ENCODE measurements at regions not wholly inside any gene's neighbourhood (a gene's known extent, or its start where the extent isn't known, plus 50 kb on each side); places are given as distances from the start of the nearest gene placed in this dataset.
"Not testable (repeated sequence)": the region's sequence is repeated elsewhere in the genome, so short reads cannot be mapped to it uniquely, and the experiment has no call there.

- no peak for DNase-seq (ENCODE audit: low read depth in 4 of 4, low spot score in 2 of 4)
Measured at GRCh38 chr2:31813016-31813415, 197.8 kb downstream of the MEMO1 start.

- no peak for DNase-seq (ENCODE audit: low read depth in 4 of 4, low spot score in 2 of 4)
Measured at GRCh38 chr2:31812051-31812798, 198.6 kb downstream of the MEMO1 start.

- no peak for DNase-seq (ENCODE audit: low read depth in 4 of 4, low spot score in 2 of 4)
Measured at GRCh38 chr2:31811482-31811881, 199.3 kb downstream of the MEMO1 start.

- no peak for DNase-seq (ENCODE audit: low read depth in 4 of 4, low spot score in 2 of 4)
Measured at GRCh38 chr2:31810200-31810917, 200.4 kb downstream of the MEMO1 start.

GRCh38 chr2:31805688-31806087 is 205.1 kb downstream of the MEMO1 start:
- DNase-seq (ENCODE audit: low read depth in 4 of 4, low spot score in 2 of 4) = no peak

GRCh38 chr2:31803481-31804153 is 207.2 kb downstream of the MEMO1 start:
- not testable (repeated sequence) for DNase-seq (ENCODE audit: low read depth in 4 of 4, low spot score in 2 of 4)

- DNase-seq (ENCODE audit: low read depth in 4 of 4, low spot score in 2 of 4) = no peak
Measured at GRCh38 chr2:31802711-31803110, 208.1 kb downstream of the MEMO1 start.

- not testable (repeated sequence) for DNase-seq (ENCODE audit: low read depth in 4 of 4, low spot score in 2 of 4)
Measured at GRCh38 chr2:31799282-31799681, 211.5 kb downstream of the MEMO1 start.

GRCh38 chr2:31788273-31788672 is 207.5 kb upstream of the SRD5A2 start:
- no peak for DNase-seq (ENCODE audit: low read depth in 4 of 4, low spot score in 2 of 4)

- DNase-seq (ENCODE audit: low read depth in 4 of 4, low spot score in 2 of 4) = peak in 1 of 4 donors; percentile 21
Measured at GRCh38 chr2:31785876-31786275, 205.1 kb upstream of the SRD5A2 start.

GRCh38 chr2:31784868-31785267 is 204.1 kb upstream of the SRD5A2 start:
- DNase-seq (ENCODE audit: low read depth in 4 of 4, low spot score in 2 of 4) = no peak

GRCh38 chr2:31783446-31784091 is 202.8 kb upstream of the SRD5A2 start:
- not testable (repeated sequence) for DNase-seq (ENCODE audit: low read depth in 4 of 4, low spot score in 2 of 4)

GRCh38 chr2:31778153-31778552 is 197.4 kb upstream of the SRD5A2 start:
- DNase-seq (ENCODE audit: low read depth in 4 of 4, low spot score in 2 of 4) = no peak

GRCh38 chr2:31770741-31771140 is 190.0 kb upstream of the SRD5A2 start:
- DNase-seq (ENCODE audit: low read depth in 4 of 4, low spot score in 2 of 4) = no peak

GRCh38 chr2:31765078-31765945 is 184.6 kb upstream of the SRD5A2 start:
- no peak for DNase-seq (ENCODE audit: low read depth in 4 of 4, low spot score in 2 of 4)

GRCh38 chr2:31764169-31764568 is 183.4 kb upstream of the SRD5A2 start:
- peak in 1 of 4 donors; percentile 19 for DNase-seq (ENCODE audit: low read depth in 4 of 4, low spot score in 2 of 4)

- no peak for DNase-seq (ENCODE audit: low read depth in 4 of 4, low spot score in 2 of 4)
Measured at GRCh38 chr2:31762085-31762484, 181.3 kb upstream of the SRD5A2 start.

GRCh38 chr2:31757351-31757750 is 176.6 kb upstream of the SRD5A2 start:
- not testable (repeated sequence) for DNase-seq (ENCODE audit: low read depth in 4 of 4, low spot score in 2 of 4)

- DNase-seq (ENCODE audit: low read depth in 4 of 4, low spot score in 2 of 4) = not testable (repeated sequence)
Measured at GRCh38 chr2:31748746-31749145, 168.0 kb upstream of the SRD5A2 start.

- DNase-seq (ENCODE audit: low read depth in 4 of 4, low spot score in 2 of 4) = no peak
Measured at GRCh38 chr2:31748041-31748440, 167.3 kb upstream of the SRD5A2 start.
